NCI-H82 (cell line): ENCODE measurements at regions not wholly inside any gene's neighbourhood (a gene's known extent, or its start where the extent isn't known, plus 50 kb on each side); places are given as distances from the start of the nearest gene placed in this dataset.
A peak's percentile ranks its signal among the peaks of the same experiment; 100 is the strongest.

Experiments
- DNase-seq: peaks from one replicate; lab custom pipeline; 2025; lab: John Stamatoyannopoulos, UW

DNA sequence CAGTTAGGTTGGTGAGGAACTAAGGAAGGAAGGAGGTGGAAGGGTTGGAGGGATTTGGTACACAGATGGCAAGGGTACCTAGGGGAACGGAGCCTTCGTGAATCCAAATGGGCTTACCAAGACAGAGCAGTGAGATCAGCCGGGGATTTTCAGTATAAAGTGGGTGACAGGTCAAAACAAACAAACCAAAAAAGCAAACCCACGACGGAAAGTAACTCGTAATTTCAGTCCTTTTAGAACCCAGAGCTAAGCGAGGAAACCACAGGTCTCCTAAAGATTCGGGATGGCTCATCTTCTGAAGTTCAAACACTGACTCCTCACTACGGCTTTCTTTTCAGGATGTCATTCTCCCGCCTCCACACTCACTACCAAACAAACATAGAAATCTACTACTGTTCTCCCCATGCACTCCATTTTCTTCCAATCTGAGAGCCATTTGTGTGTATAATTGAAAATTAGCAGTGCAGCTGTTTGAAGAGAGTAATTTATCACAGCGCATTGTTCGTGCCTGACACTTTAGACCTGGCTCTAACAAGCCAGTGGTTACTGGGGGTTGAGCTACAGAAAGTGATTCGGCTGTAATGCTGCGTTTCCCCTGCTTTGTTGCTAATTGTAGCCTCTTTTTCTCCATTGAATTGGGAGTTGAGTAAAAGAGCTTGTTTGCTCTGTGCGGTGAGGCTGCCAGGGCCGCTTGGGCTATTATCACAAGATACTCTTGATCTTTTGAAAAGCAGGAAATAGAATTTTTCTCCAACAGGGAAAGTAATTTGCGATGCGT is 64.7 kb upstream of the CCDC39 start:
- peak; percentile 94 for DNase-seq

DNA sequence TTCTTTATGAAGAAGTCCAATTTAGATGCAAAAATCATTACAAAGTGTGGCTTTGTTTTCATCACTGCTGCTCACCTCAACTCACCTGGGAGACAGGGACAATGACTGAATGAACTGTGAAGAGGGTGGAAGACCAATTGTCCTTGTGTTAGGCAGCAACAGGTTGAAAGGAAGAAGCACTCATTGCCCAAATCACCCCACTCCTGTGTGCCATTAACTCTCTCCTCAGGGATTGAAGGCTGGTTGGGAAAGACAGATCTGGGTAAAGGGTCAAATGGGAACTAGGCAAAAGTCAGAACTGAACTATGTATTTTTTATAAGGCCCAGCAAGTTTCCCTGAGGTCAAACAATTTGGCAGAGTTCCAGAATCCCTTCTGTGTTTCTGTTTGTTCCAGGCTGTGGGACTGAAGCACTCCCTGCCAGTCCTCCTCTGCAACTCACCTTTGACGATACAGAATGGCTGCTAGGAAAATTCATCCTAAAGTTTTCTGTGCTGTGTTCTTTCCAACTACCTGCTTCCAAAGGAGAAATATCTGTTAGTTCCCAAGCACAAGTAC is 68.6 kb upstream of the CCDC39 start:
- DNase-seq, result peak; percentile 53

DNA sequence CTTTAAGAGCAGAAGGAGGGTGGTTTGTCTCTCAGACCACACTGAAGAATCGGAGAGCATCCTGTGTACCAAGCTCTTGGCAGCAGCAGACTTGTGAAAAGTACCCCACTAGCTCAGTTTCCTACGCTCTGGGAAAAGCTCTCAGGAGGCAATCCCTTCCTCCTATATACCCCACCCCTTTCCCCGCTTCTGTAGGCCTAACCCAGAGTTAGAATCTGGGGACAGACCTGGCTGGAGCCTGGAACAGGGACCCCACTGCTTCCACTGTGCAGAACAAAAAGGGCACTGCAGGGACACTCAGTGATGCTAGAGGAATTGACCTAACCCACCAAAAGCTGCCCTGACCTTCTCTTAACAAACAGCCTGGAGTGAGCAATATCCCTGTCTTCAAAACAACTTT is 70.0 kb upstream of the CCDC39 start:
- no peak for DNase-seq

DNA sequence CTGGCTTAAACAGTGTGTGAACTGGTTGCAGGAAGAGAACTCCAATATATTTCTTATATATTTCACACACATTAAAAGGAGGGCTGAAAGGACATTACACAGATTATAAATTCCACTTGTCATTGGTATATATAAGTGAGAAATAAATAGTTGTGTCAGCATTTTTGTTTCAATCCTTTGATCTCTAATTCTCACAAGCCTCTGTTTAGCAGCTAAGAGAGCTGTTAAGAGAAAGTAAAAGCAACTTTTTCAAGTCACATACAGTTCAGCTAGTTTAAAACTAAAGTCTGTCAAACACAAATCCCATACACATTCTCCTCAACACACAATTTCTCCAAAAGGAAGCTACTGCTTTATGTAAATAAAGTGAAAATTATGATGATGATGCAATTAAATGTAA is 70.5 kb upstream of the CCDC39 start:
- DNase-seq, result no peak

- DNase-seq, result no peak
These were observed 76.3 kb upstream of the CCDC39 start for GRCh38 chr3:180755556-180755955.

DNA sequence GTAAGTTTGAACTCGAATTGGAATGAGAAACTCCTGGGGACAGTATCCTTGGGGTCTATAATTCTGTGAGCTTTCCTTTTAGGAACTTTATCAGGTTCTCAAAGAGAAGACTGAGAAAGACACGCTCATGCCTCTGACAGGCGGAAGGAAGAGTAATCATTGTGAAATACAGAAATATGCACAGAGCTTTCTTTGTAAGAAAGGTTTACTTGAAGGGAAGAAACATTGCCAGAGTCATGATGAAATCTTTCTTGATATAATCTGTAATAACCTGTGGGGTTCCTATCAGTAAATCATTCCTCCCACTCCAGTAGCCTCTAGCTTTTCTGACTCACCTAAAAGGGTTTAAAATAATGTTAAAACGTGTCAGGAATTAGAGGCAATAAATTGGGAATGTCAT is 83.6 kb upstream of the CCDC39 start:
- DNase-seq, result no peak

DNA sequence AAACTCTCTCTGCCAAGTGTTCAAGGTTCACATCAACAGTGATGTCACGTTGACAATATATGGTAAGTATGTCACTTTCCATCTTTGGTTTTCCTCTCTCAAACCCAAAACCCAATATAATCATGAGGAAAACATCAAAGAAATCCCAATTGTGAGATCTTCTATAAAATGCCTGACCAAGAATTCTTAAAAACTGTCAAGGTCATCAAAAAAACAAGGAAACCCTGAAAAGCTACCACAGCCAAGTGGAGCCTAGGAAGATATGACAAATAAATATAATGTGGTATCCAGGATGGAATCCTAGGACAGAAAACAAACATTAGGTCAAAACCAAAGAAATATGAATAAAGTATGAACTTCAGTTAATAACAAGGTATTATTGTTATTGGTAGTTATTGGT is 85.2 kb upstream of the CCDC39 start:
- no peak for DNase-seq

GRCh38 chr3:180770639-180771038 is 91.3 kb upstream of the CCDC39 start:
- DNase-seq, result no peak

- DNase-seq, result no peak
These were observed 97.1 kb upstream of the CCDC39 start for GRCh38 chr3:180776433-180776832.

GRCh38 chr3:180782195-180782984 is 103.1 kb upstream of the CCDC39 start:
- DNase-seq, result no peak

- peak; percentile 99 for DNase-seq
These were observed 106.9 kb upstream of the CCDC39 start for GRCh38 chr3:180786227-180786626.

DNA sequence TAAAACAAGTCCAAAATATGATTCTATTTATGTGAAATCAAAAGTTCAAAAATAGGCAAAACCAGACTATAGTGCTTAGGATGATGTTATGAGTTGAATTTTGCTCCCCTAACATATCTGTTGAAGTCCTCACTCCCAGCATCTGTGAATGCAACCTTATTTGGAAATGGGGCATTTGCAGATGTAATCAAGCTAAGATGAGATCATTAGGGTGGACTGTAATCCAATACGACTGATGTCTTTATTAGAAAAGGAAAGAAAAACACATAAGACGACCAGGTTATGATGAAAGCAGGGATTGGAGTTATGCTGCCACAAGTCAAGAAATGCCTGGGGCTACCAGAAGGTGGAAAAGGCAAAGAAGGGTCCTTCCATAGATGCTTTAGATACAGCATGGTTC is 110.5 kb upstream of the CCDC39 start:
- peak; percentile 19 for DNase-seq

- DNase-seq, result no peak
These were observed 114.3 kb upstream of the FXR1 start for GRCh38 chr3:180798197-180798596.

DNA sequence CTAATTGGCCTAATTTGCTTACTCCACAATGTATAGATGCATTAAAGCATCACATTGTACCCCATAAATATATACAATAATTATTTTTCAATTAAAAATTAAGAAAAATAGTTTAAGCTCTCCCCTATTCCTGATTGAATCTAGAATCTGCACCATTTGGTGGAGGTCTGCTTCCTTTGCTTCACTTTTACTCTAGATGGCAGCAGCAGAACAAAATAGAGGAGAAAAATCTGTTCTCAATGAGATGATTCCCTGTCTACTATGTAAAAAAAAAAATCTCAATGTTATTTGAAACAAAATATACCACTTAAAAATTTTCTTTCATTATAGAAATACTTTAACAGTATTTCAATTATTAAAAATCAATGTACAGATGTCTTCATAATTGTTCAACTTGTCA is 109.6 kb upstream of the FXR1 start:
- peak; percentile 57 for DNase-seq

DNA sequence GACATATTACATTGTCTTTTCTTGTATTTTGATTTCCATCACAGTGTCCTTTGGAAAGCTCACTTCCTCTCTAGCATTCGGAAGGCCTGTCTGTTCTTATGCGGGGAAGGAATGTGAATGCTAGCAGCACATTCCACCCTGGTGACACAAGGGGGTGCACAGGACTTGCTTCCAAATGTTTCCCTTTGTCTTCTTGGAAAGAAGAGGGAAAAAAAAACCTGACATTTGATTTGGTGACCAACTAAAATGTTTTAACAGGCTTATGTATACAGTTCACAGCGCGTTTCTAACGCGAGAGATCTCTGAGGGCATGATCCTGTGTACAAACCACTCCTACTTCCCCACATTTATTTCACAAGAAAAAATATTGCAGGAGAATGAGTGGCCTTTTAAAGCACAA is 107.6 kb upstream of the FXR1 start:
- DNase-seq, result peak; percentile 53

- DNase-seq, result no peak
These were observed 103.5 kb upstream of the FXR1 start for GRCh38 chr3:180808823-180809575.

GRCh38 chr3:180820400-180820799 is 92.1 kb upstream of the FXR1 start:
- DNase-seq, result no peak

DNA sequence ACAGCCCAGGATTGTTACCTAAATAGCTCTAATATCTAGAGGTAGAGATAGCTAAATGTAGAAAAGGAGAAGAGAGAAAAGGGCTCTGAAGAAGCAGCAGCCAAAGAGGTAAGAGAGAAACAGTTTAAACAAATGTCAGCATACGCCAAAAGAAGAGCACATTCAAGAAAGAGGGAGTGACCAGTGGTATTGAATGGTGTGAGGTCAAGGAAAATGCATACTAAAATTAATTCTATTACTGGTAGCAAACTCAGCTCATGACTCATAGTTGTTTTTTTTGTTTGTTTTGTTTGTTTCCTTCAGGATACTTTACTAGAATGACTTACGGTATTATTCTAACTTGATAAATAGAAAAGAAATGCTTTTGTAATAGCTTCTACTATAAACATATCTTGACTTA is 86.5 kb upstream of the FXR1 start:
- no peak for DNase-seq

DNA sequence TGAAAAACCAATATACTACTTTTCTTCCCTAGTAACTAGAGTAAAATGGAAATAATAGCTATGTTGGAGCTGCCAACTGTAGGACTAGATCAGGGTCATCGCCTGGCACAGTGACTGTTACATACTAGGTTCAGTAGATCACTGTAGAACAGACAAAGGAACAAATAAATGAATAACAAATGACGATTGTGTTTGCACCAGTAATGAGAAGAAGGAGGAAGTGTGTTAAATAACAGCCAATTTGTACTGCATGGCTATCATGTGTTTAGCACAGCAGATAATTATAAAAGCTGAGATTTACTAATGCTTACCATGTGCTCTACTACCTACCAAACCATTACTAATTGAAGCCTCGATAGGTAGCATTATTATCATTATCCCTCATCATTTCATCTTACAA is 85.3 kb upstream of the FXR1 start:
- DNase-seq, result no peak

DNA sequence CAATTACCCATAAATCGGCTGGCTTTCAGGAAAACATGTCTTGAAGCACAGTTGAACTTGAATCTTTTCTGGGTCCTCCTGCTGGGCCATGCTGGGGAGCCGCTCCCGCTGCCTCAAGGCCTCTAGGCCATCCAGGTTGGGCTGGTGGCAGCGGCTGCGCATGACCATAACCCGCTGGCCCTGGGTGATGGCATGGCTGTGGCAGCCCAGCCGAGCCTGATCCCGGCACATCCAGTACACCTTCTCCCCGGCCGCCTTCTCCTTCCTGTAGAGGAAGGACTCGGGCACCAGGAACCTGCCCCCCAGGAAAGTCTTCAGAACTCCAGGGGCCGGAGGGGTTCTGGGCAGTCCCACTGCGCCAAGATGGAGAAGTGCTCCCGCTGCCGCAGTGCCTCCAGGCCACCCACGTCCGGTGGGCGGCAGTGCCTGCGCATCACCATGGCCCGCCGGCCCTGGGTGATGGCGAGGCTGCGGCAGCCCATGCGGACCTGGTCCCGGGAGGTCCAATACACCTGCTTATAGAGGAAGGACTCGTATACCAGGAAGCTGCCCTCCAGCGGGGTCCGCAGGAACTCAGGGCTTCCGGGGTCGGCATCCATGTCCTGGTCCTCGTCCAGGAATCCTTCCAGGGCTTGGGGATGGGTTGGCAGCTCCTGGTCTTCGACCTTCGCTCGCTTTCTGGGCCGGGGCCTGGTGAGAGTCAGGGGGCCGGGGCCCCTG is 84.3 kb upstream of the FXR1 start:
- DNase-seq, result no peak

- no peak for DNase-seq
These were observed 83.6 kb upstream of the FXR1 start for GRCh38 chr3:180828723-180829408.
